Trophoblast cell (in vitro differentiated cells and primary cell): ENCODE measurements at regions not wholly inside any gene's neighbourhood (a gene's known extent, or its start where the extent isn't known, plus 50 kb on each side); places are given as distances from the start of the nearest gene placed in this dataset.
A peak's percentile ranks its signal among the peaks of the same experiment; 100 is the strongest.

ENCODE experiments used
- DNase-seq, 2 donors: peaks; one replicate each; pipeline ENCODE4 v3.0.0-alpha.2; 2016
- H2AFZ ChIP-seq: 2 replicates; pipeline ENCODE4 v1.6.1; 2013; ENCODE audit warnings: low read length, moderate library complexity, mild to moderate bottlenecking; ENCODE audit not compliant: insufficient read depth, poor library complexity
- H2AK5ac ChIP-seq: 2 replicates; pipeline ENCODE4 v1.6.1; 2013; ENCODE audit warnings: mild to moderate bottlenecking, low read length
- H2BK120ac ChIP-seq: 2 replicates; pipeline ENCODE4 v1.6.1; 2013; ENCODE audit warnings: low read length, mild to moderate bottlenecking, moderate library complexity; ENCODE audit not compliant: insufficient read depth, poor library complexity
- H2BK12ac ChIP-seq: 2 replicates; pipeline ENCODE4 v1.6.1; 2013; ENCODE audit warnings: mild to moderate bottlenecking, low read length, moderate library complexity
- H2BK5ac ChIP-seq: 2 replicates; pipeline ENCODE4 v1.6.1; 2013; ENCODE audit warnings: low read length, low read depth, moderate library complexity, mild to moderate bottlenecking; ENCODE audit not compliant: poor library complexity
- H3K14ac ChIP-seq: 2 replicates; pipeline ENCODE4 v1.6.1; 2013; ENCODE audit warnings: mild to moderate bottlenecking, low read length
- H3K18ac ChIP-seq: 2 replicates; pipeline ENCODE4 v1.6.1; 2013; ENCODE audit warnings: mild to moderate bottlenecking, low read length
- H3K23ac ChIP-seq: 2 replicates; pipeline ENCODE4 v1.6.1; 2013; ENCODE audit warnings: low read length
- H3K27ac ChIP-seq: 2 replicates; pipeline ENCODE4 v1.5.1; 2013; ENCODE audit warnings: low read depth, mild to moderate bottlenecking, inconsistent platforms, low read length, moderate library complexity
- H3K27me3 ChIP-seq: 2 replicates; pipeline ENCODE4 v1.6.1; 2013; ENCODE audit warnings: inconsistent platforms, mild to moderate bottlenecking, low read length, moderate library complexity; ENCODE audit not compliant: insufficient read depth
- H3K36me3 ChIP-seq, 2 experiments: 1 replicate in 1 of 2; 2 replicates in 1 of 2; pipeline ENCODE4 v1.6.1; 2013; ENCODE audit warnings: low read length in 2 of 2, mild to moderate bottlenecking in 2 of 2, moderate library complexity in 1 of 2; ENCODE audit not compliant: insufficient read depth in 2 of 2, control insufficient read depth in 1 of 2
- H3K4ac ChIP-seq: 2 replicates; pipeline ENCODE4 v1.6.1; 2013; ENCODE audit warnings: low read depth, mild to moderate bottlenecking, low read length, moderate library complexity
- H3K4me1 ChIP-seq, 2 experiments: 1 replicate in 1 of 2; 2 replicates in 1 of 2; pipeline ENCODE4 v1.6.1; 2013; ENCODE audit warnings: low read length in 2 of 2, mild to moderate bottlenecking in 2 of 2, moderate library complexity in 1 of 2; ENCODE audit not compliant: insufficient read depth in 2 of 2, control insufficient read depth in 1 of 2
- H3K4me2 ChIP-seq: 2 replicates; pipeline ENCODE4 v1.6.1; 2013; ENCODE audit warnings: inconsistent platforms, mild to moderate bottlenecking, low read length, moderate library complexity
- H3K4me3 ChIP-seq: 2 replicates; pipeline ENCODE4 v1.5.1; 2013; ENCODE audit warnings: mild to moderate bottlenecking, low read depth, low read length, inconsistent platforms
- H3K79me1 ChIP-seq: one replicate; pipeline ENCODE4 v1.6.1; 2013; ENCODE audit warnings: low read length
- H3K79me2 ChIP-seq: 2 replicates; pipeline ENCODE4 v1.6.1; 2013; ENCODE audit warnings: low read length, mild to moderate bottlenecking; ENCODE audit not compliant: control insufficient read depth, insufficient read depth, poor library complexity
- H3K9ac ChIP-seq: 2 replicates; pipeline ENCODE4 v1.6.1; 2013; ENCODE audit warnings: mild to moderate bottlenecking, low read length
- H3K9me3 ChIP-seq: 2 replicates; pipeline ENCODE4 v1.6.1; 2013; ENCODE audit warnings: low read depth, mild to moderate bottlenecking, control low read depth, inconsistent platforms, low read length; ENCODE audit not compliant: insufficient read depth
- H4K12ac ChIP-seq: 2 replicates; pipeline ENCODE4 v1.6.1; 2013; ENCODE audit warnings: low read depth, mild to moderate bottlenecking, low read length, moderate library complexity
- H4K8ac ChIP-seq: 2 replicates; pipeline ENCODE4 v1.6.1; 2013; ENCODE audit warnings: low read depth, mild to moderate bottlenecking, low read length, moderate library complexity
- H4K91ac ChIP-seq: one replicate; pipeline ENCODE4 v1.6.1; 2013; ENCODE audit warnings: low read depth, mild to moderate bottlenecking, low read length, moderate library complexity
- WGBS: extraction: QIAGEN DNeasy Blood & Tissue Kit; methylation state at CpG from one replicate; pipeline ENCODE4 v1.1.7; 2013; ENCODE audit warnings: missing lambda C conversion rate; ENCODE audit not compliant: insufficient read length, insufficient coverage; ENCODE audit errors: extremely low coverage; 5-methylcytosine and 5-hydroxymethylcytosine counted together

DNA sequence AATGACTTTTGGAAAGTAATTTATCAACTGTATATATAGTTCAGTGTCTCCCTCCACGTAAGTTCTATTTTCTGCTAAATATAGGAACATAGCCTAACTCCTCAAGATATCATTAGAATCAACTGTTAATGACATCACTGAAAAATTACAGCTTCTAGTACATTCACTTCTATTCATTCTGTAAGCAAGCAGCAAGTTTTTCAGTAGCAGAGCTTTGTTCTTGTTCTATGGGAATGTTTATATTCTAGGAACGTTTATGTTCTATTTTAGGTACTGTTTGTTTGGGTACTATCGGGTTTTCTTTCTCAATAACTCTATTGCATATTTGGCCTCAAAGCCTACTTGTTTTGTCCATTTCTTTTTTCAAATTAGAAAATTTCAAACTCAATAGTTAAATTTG is 525.6 kb downstream of the EPHA7 start:
- no peak overlapping the region for H3K4ac ChIP-seq
- no peak for DNase-seq
- H3K9ac ChIP-seq = no peak overlapping the region
- H4K91ac ChIP-seq = no peak overlapping the region
- no peak overlapping the region for H3K18ac ChIP-seq
- H4K8ac ChIP-seq = no peak overlapping the region
- no peak overlapping the region for H3K23ac ChIP-seq
- no CpG with 5 or more reads among the region's 3 CpGs for WGBS
- H3K27ac ChIP-seq = no peak overlapping the region
- H2BK12ac ChIP-seq = no peak overlapping the region
- H3K4me2 ChIP-seq = no peak overlapping the region
- no peak overlapping the region for H2BK120ac ChIP-seq
- H3K27me3 ChIP-seq = no peaks in the 10 kb centered on the region
- no peaks in the 10 kb centered on the region for H3K4me1 ChIP-seq
- no peak overlapping the region for H2AK5ac ChIP-seq
- no peaks in the 10 kb centered on the region for H3K36me3 ChIP-seq
- H3K9me3 ChIP-seq = peaks cover 8% of the 10 kb centered on the region
- no peaks in the 10 kb centered on the region for H3K79me1 ChIP-seq
- H3K79me2 ChIP-seq = no peaks in the 10 kb centered on the region
- no peak overlapping the region for H3K4me3 ChIP-seq
- H3K14ac ChIP-seq = no peak overlapping the region
- no peak overlapping the region for H2AFZ ChIP-seq
- no peak overlapping the region for H2BK5ac ChIP-seq
- H4K12ac ChIP-seq = no peak overlapping the region

DNA sequence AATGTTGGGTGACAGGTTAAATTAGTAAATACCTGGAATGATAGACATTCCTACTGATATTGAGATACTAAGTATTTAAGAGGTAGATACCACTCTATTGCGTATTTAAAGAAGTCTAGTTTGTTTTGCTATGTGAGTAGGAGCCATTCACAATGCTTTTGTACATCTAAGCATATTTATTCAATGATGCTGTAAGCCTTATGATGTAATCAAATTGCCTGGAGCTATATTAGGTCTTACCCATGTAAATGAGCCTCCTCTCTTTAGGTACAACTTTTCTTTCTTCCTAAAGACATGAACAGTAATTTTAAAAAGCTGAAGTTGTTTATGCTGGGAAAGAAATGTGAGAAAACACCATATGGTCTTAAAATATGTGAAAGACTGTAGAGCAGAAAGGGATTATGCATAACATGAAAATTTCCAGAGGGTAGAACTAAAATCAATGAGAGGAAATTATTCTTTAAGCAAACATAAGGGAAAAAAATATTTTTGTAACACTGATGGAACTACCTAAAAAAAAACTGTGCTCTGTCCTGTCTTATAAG is 526.7 kb downstream of the EPHA7 start:
- Histone ChIP-seq H3K27me3 (no peaks in the 10 kb centered on the region), H3K4me1 (no peaks in the 10 kb centered on the region), H3K23ac (no peak overlapping the region), H3K27ac (no peak overlapping the region), H3K14ac (no peak overlapping the region), H2AK5ac (no peak overlapping the region), H3K18ac (no peak overlapping the region), H3K4me3 (no peak overlapping the region), H2AFZ (no peak overlapping the region), H3K9ac (no peak overlapping the region), H3K4me2 (no peak overlapping the region), H4K91ac (no peak overlapping the region), H2BK5ac (no peak overlapping the region), H3K79me1 (no peaks in the 10 kb centered on the region), H3K79me2 (no peaks in the 10 kb centered on the region), H4K12ac (no peak overlapping the region), H3K4ac (no peak overlapping the region), H3K9me3 (peaks cover 8% of the 10 kb centered on the region), H4K8ac (no peak overlapping the region), H3K36me3 (no peaks in the 10 kb centered on the region), H2BK12ac (no peak overlapping the region), H2BK120ac (no peak overlapping the region)
- no CpG with 5 or more reads among the region's 1 CpG for WGBS
- peak in 1 of 2 donors; percentile 50 for DNase-seq

- no peak overlapping the region for H4K91ac ChIP-seq
- no peaks in the 10 kb centered on the region for H3K27me3 ChIP-seq
- no peak overlapping the region for H3K18ac ChIP-seq
- no peaks in the 10 kb centered on the region for H3K4me1 ChIP-seq
- H2AFZ ChIP-seq = no peak overlapping the region
- no peak overlapping the region for H3K27ac ChIP-seq
- H4K8ac ChIP-seq = no peak overlapping the region
- no peak overlapping the region for H3K4me3 ChIP-seq
- H2AK5ac ChIP-seq = no peak overlapping the region
- H2BK12ac ChIP-seq = no peak overlapping the region
- no peaks in the 10 kb centered on the region for H3K79me2 ChIP-seq
- no peak overlapping the region for H3K14ac ChIP-seq
- no peak overlapping the region for H3K9ac ChIP-seq
- H3K23ac ChIP-seq = no peak overlapping the region
- H3K4ac ChIP-seq = no peak overlapping the region
- H3K9me3 ChIP-seq = peaks cover 8% of the 10 kb centered on the region
- DNase-seq = no peak
- H2BK120ac ChIP-seq = no peak overlapping the region
- no peak overlapping the region for H4K12ac ChIP-seq
- no peak overlapping the region for H3K4me2 ChIP-seq
- no peaks in the 10 kb centered on the region for H3K36me3 ChIP-seq
- H2BK5ac ChIP-seq = no peak overlapping the region
- H3K79me1 ChIP-seq = no peaks in the 10 kb centered on the region
Measured at GRCh38 chr6:92888316-92888715, 531.0 kb downstream of the EPHA7 start.

DNA sequence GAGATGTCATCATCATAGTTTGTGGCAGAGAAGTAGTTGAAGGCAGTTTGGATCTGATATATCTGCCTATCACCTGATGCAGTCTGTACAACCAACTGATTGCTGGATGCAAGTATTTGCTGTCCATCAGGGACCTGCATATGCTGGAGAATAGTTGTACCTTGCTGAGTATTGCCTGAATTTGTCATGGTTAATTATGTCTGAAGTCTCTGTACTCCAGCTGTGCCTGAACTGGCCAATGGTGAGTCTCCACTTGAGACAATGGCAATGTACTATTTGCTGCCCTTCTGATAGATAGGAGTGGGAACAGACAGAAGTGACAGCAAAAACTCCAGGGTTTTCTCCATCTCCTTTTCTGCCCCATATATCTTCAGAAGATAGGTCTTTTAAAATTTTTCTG is 531.5 kb downstream of the EPHA7 start:
- H3K36me3 ChIP-seq = no peaks in the 10 kb centered on the region
- no peaks in the 10 kb centered on the region for H3K4me1 ChIP-seq
- H3K79me1 ChIP-seq = no peaks in the 10 kb centered on the region
- H3K4me3 ChIP-seq = no peak overlapping the region
- DNase-seq = peak in 1 of 2 donors; percentile 1
- H2BK5ac ChIP-seq = no peak overlapping the region
- H3K18ac ChIP-seq = no peak overlapping the region
- H3K79me2 ChIP-seq = no peaks in the 10 kb centered on the region
- no peak overlapping the region for H3K27ac ChIP-seq
- H3K27me3 ChIP-seq = no peaks in the 10 kb centered on the region
- H4K91ac ChIP-seq = no peak overlapping the region
- H3K9ac ChIP-seq = no peak overlapping the region
- no peak overlapping the region for H3K23ac ChIP-seq
- H2BK120ac ChIP-seq = no peak overlapping the region
- no peak overlapping the region for H2AK5ac ChIP-seq
- H4K12ac ChIP-seq = no peak overlapping the region
- no peak overlapping the region for H3K4ac ChIP-seq
- no peak overlapping the region for H2AFZ ChIP-seq
- H3K14ac ChIP-seq = no peak overlapping the region
- H4K8ac ChIP-seq = no peak overlapping the region
- H3K9me3 ChIP-seq = peaks cover 8% of the 10 kb centered on the region
- no peak overlapping the region for H2BK12ac ChIP-seq
- no peak overlapping the region for H3K4me2 ChIP-seq
